ENCODE measurements at regions not wholly inside any gene's neighbourhood (a gene's known extent, or its start where the extent isn't known, plus 50 kb on each side); places are given as distances from the start of the nearest gene placed in this dataset.
"Not testable (repeated sequence)": the region's sequence is repeated elsewhere in the genome, so short reads cannot be mapped to it uniquely, and the experiment has no call there.

- no peak overlapping the region for H3K4me3 ChIP-seq (ENCODE audit: low read depth, low read length)
Measured at GRCh38 chr6:27128311-27129094, 119.0 kb upstream of the PRSS16 start.

GRCh38 chr6:27129095-27129815 lies 118.2 kb upstream of the PRSS16 start:
- in situ Hi-C loops (cut with HindIII; ENCODE audit: low sequenced_read_pairs), result no loop called here
- no peak overlapping the region for H3K4me3 ChIP-seq (ENCODE audit: low read depth, low read length)
- DNase-seq (ENCODE audit: low read depth, low spot score), result no peak
- TF ChIP-seq CTCF (IDR thresholded peaks at IDR 0.05; ENCODE audit: low read depth, low read length), result no peak

More at GRCh38 chr6:27128311-27129094, 119.0 kb upstream of the PRSS16 start:
- in situ Hi-C loops (cut with HindIII; ENCODE audit: low sequenced_read_pairs), result no loop called here
- peak; percentile 38 for DNase-seq (ENCODE audit: low read depth, low spot score)
- TF ChIP-seq CTCF (IDR thresholded peaks at IDR 0.05; ENCODE audit: low read depth, low read length), result no peak

- H3K4me3 ChIP-seq (ENCODE audit: low read depth, low read length), result no peak overlapping the region
- DNase-seq (ENCODE audit: low read depth, low spot score), result no peak
- no peak for TF ChIP-seq CTCF (IDR thresholded peaks at IDR 0.05; ENCODE audit: low read depth, low read length)
- in situ Hi-C loops (cut with HindIII; ENCODE audit: low sequenced_read_pairs), result no loop called here
Measured at GRCh38 chr6:27129917-27130316, 117.6 kb upstream of the PRSS16 start.

- in situ Hi-C loops (cut with HindIII; ENCODE audit: low sequenced_read_pairs), result no loop called here
- no peak for TF ChIP-seq CTCF (IDR thresholded peaks at IDR 0.05; ENCODE audit: low read depth, low read length)
- DNase-seq (ENCODE audit: low read depth, low spot score), result no peak
- peak overlapping the region; percentile 62 for H3K4me3 ChIP-seq (ENCODE audit: low read depth, low read length)
Measured at GRCh38 chr6:27130668-27131428, 116.7 kb upstream of the PRSS16 start.

- in situ Hi-C loops (cut with HindIII; ENCODE audit: low sequenced_read_pairs), result not testable (repeated sequence)
Measured at GRCh38 chr6:27132282-27132531, 115.3 kb upstream of the PRSS16 start.

GRCh38 chr6:27132532-27133280 lies 114.8 kb upstream of the PRSS16 start:
- peak; percentile 100 for DNase-seq (ENCODE audit: low read depth, low spot score)
- in situ Hi-C loops (cut with HindIII; ENCODE audit: low sequenced_read_pairs), result no loop called here
- peak overlapping the region; percentile 65 for H3K4me3 ChIP-seq (ENCODE audit: low read depth, low read length)
- TF ChIP-seq CTCF (IDR thresholded peaks at IDR 0.05; ENCODE audit: low read depth, low read length), result no peak

More at GRCh38 chr6:27132282-27132531, 115.3 kb upstream of the PRSS16 start:
- peak overlapping the region; percentile 62 for H3K4me3 ChIP-seq (ENCODE audit: low read depth, low read length)
- not testable (repeated sequence) for DNase-seq (ENCODE audit: low read depth, low spot score)

Data from astrocyte of the spinal cord (primary cell).